Gastrocnemius medialis (tissue), 4 donors: ENCODE measurements at regions not wholly inside any gene's neighbourhood (a gene's known extent, or its start where the extent isn't known, plus 50 kb on each side); places are given as distances from the start of the nearest gene placed in this dataset.
"Not testable (repeated sequence)": the region's sequence is repeated elsewhere in the genome, so short reads cannot be mapped to it uniquely, and the experiment has no call there.

Experiments
- ATAC-seq, 2 donors: fragments of 150-250 bp; one replicate each; pipeline ENCODE4 v1.9.1; 2016
- DNase-seq, 2 donors: peaks; one replicate each; pipeline ENCODE4 v3.0.0-alpha.2; 2019
- H3K27ac ChIP-seq, 4 donors: fragments of 200-600 bp; sonication (generic); 1 replicate in 1 of 4; 2 replicates in 3 of 4; pipeline ENCODE4 v1.5.1; 2016 to 2018; ENCODE audit warnings: mild to moderate bottlenecking in 2 of 4, moderate library complexity in 1 of 4
- H3K27me3 ChIP-seq, 3 donors: fragments of 200-600 bp; sonication (generic) in 2 of 3; 1 replicate in 1 of 3; 2 replicates in 2 of 3; pipeline versions ENCODE4 v1.5.1 to v1.6.0; 2016 to 2019; ENCODE audit warnings: mild to moderate bottlenecking in 1 of 3, moderate library complexity in 1 of 3
- H3K36me3 ChIP-seq, 2 donors: fragments of 200-600 bp; sonication (generic) in 1 of 2; one replicate each; pipeline ENCODE4 v1.5.1; 2017 to 2018
- H3K4me1 ChIP-seq, 2 donors: fragments of 200-600 bp; sonication (generic) in 1 of 2; one replicate each; pipeline ENCODE4 v1.5.1; 2016 to 2017; ENCODE audit warnings: mild to moderate bottlenecking in 2 of 2
- H3K4me3 ChIP-seq, 4 donors: fragments of 200-600 bp; sonication (generic) in 3 of 4; 1 replicate in 1 of 4; 2 replicates in 3 of 4; pipeline ENCODE4 v1.5.1; 2016 to 2019; ENCODE audit warnings: mild to moderate bottlenecking in 2 of 4
- H3K9me3 ChIP-seq, 3 donors: fragments of 200-600 bp; sonication (generic) in 2 of 3; 1 replicate in 1 of 3; 2 replicates in 2 of 3; pipeline ENCODE4 v1.5.1; 2016 to 2019
- CTCF ChIP-seq, 5 experiments: fragments of 450-650 bp in 3 of 5; fragments of 200-600 bp in 2 of 5; sonication (generic) in 2 of 5; IDR thresholded peaks in 4 of 5; conservative IDR thresholded peaks in 1 of 5; 1 replicate in 4 of 5; 2 replicates in 1 of 5; pipeline ENCODE4 v1.5.1; 2016 to 2019; ENCODE audit warnings: antibody characterized with exemption in 5 of 5, mild to moderate bottlenecking in 3 of 5, moderate library complexity in 3 of 5
- POLR2A ChIP-seq, 2 donors: fragments of 450-650 bp; IDR thresholded peaks; one replicate each; pipeline ENCODE4 v1.6.1; 2017; ENCODE audit warnings: antibody characterized with exemption in 2 of 2, mild to moderate bottlenecking in 2 of 2, moderate library complexity in 2 of 2
- in situ Hi-C, 4 donors: fragments of 200-750 bp; cut with MboI; loops; one replicate each; pipeline versions ENCODE4 v1.15.0 to v1.8.0; 2017; ENCODE audit warnings: low sequenced_read_pairs in 4 of 4
- intact Hi-C: fragments of 100-400 bp; cut with DNase I; formaldehyde crosslinking; loops from one replicate; pipeline ENCODE4 v1.15.1; 2023; ENCODE audit warnings: low total_unique reads

DNA sequence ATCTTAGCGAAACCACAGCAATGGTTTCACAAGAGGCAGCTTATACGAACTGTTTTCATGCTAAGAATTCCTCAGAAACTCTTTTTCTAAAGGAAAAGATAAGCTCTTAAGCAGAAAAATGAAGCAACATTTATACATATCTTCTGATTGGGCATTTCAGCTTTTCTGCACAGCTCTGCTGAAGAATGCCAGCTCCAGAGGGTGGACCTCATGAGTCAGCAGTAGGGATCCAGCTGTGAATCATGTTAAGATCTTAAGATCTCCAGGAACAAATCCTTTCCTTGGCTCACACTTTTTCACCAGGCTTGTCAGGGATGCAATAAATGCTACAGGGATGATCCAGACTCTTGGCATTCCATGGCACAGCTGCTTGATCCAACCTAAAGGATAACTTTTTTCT lies 477.1 kb upstream of the CCDC196 start:
- DNase-seq (no peak), ATAC-seq (no peak)
- no peaks in the 10 kb centered on the region for H3K36me3 ChIP-seq
- H3K4me3 ChIP-seq: no peak overlapping the region
- no peaks in the 10 kb centered on the region for H3K9me3 ChIP-seq
- intact Hi-C loops: no loop called here
- TF ChIP-seq POLR2A (IDR thresholded peaks at IDR 0.05) (no peak), CTCF (IDR thresholded peaks at IDR 0.05 in 4 of 5, conservative IDR thresholded peaks at IDR 0.05 in 1 of 5) (no peak)
- no peak overlapping the region for H3K27ac ChIP-seq
- H3K4me1 ChIP-seq: no peaks in the 10 kb centered on the region
- in situ Hi-C loops: no loop called here
- H3K27me3 ChIP-seq: peaks cover 0 to 3% (median 0%) of the 10 kb centered on the region in 3 donors

GRCh38 chr14:66010695-66011094 lies 475.5 kb upstream of the CCDC196 start:
- ATAC-seq: no peak
- no peaks in the 10 kb centered on the region for H3K4me1 ChIP-seq
- H3K4me3 ChIP-seq: no peak overlapping the region
- H3K27me3 ChIP-seq: peaks cover 0 to 3% (median 0%) of the 10 kb centered on the region in 3 donors
- intact Hi-C loops (no loop called here), in situ Hi-C loops (no loop called here)
- no peak overlapping the region for H3K27ac ChIP-seq
- DNase-seq: no peak
- TF ChIP-seq POLR2A (IDR thresholded peaks at IDR 0.05) (no peak), CTCF (IDR thresholded peaks at IDR 0.05 in 4 of 5, conservative IDR thresholded peaks at IDR 0.05 in 1 of 5) (no peak)
- no peaks in the 10 kb centered on the region for H3K36me3 ChIP-seq
- H3K9me3 ChIP-seq: no peaks in the 10 kb centered on the region

GRCh38 chr14:66011855-66012254 lies 474.3 kb upstream of the CCDC196 start:
- in situ Hi-C loops: no loop called here
- no peaks in the 10 kb centered on the region for H3K9me3 ChIP-seq
- H3K4me1 ChIP-seq: no peaks in the 10 kb centered on the region
- H3K4me3 ChIP-seq: no peak overlapping the region
- intact Hi-C loops: no loop called here
- no peak for DNase-seq
- ATAC-seq: no peak
- H3K36me3 ChIP-seq: no peaks in the 10 kb centered on the region
- TF ChIP-seq CTCF (IDR thresholded peaks at IDR 0.05 in 4 of 5, conservative IDR thresholded peaks at IDR 0.05 in 1 of 5) (no peak), POLR2A (IDR thresholded peaks at IDR 0.05) (no peak)
- no peak overlapping the region for H3K27ac ChIP-seq
- H3K27me3 ChIP-seq: no peaks in the 10 kb centered on the region

DNA sequence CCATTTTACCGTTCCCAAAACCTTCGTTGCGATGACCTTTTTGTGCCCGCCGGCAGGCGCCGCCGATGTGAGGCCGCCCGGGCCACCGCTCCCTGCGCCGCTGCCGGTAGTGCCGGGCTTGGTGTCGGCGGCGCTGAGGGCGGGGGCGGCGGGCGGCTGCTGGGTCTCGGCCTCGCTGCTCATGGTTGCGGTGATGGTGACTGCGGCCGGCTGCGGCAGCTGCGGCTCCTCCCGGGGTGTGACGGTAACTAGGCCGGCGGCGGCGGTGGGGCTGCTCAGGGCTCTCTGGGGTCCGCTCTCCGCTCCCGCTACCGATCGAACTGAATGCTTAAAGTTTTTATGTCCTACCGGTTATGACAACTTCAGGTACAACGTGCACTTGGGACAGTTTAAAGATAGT lies 472.6 kb upstream of the CCDC196 start:
- intact Hi-C loops, DNase-seq, H3K4me3 ChIP-seq, H3K9me3 ChIP-seq, H3K36me3 ChIP-seq, H3K27me3 ChIP-seq, H3K4me1 ChIP-seq, in situ Hi-C loops, ATAC-seq, H3K27ac ChIP-seq: not testable (repeated sequence)

GRCh38 chr14:66015071-66015780 lies 470.9 kb upstream of the CCDC196 start:
- Histone ChIP-seq H3K27me3 (no peaks in the 10 kb centered on the region), H3K9me3 (no peaks in the 10 kb centered on the region), H3K36me3 (no peaks in the 10 kb centered on the region), H3K27ac (no peak overlapping the region), H3K4me1 (no peaks in the 10 kb centered on the region), H3K4me3 (no peak overlapping the region)
- ATAC-seq (no peak), DNase-seq (no peak)
- intact Hi-C loops: no loop called here
- in situ Hi-C loops: no loop called here
- no peak for TF ChIP-seq CTCF (IDR thresholded peaks at IDR 0.05 in 4 of 5, conservative IDR thresholded peaks at IDR 0.05 in 1 of 5)
- TF ChIP-seq POLR2A (IDR thresholded peaks at IDR 0.05): no peak
